Liver (tissue), 3 donors: ENCODE measurements at regions not wholly inside any gene's neighbourhood (a gene's known extent, or its start where the extent isn't known, plus 50 kb on each side); places are given as distances from the start of the nearest gene placed in this dataset.
"Not testable (repeated sequence)": the region's sequence is repeated elsewhere in the genome, so short reads cannot be mapped to it uniquely, and the experiment has no call there.

Experiments
- ATF3 ChIP-seq: IDR thresholded peaks from 2 replicates; pipeline ENCODE4 v1.6.1; 2016; ENCODE audit warnings: antibody characterized with exemption
- CTCF ChIP-seq: fragments of 150-350 bp; IDR thresholded peaks from 2 replicates; pipeline ENCODE4 v1.5.1; 2017; ENCODE audit warnings: improper control_type of control experiment, low read depth, low read length; ENCODE audit not compliant: missing input control
- EGR1 ChIP-seq, 2 donors: IDR thresholded peaks; 2 replicates each; pipeline ENCODE4 v1.6.1; 2016 to 2018; ENCODE audit warnings: antibody characterized with exemption in 2 of 2, low read depth in 2 of 2
- GABPA ChIP-seq, 2 donors: IDR thresholded peaks in 1 of 2; conservative IDR thresholded peaks in 1 of 2; 2 replicates each; pipeline ENCODE4 v1.6.1; 2016; ENCODE audit warnings: antibody characterized with exemption in 2 of 2, mild to moderate bottlenecking in 1 of 2, moderate library complexity in 1 of 2
- HNF4G ChIP-seq: IDR thresholded peaks from 2 replicates; pipeline ENCODE4 v1.6.1; 2016; ENCODE audit warnings: antibody characterized with exemption
- NR2F2 ChIP-seq: IDR thresholded peaks from 2 replicates; pipeline ENCODE4 v1.6.1; 2016; ENCODE audit warnings: antibody characterized with exemption
- RAD21 ChIP-seq, 2 donors: IDR thresholded peaks; 2 replicates each; pipeline ENCODE4 v1.6.1; 2016; ENCODE audit warnings: antibody characterized with exemption in 2 of 2, mild to moderate bottlenecking in 2 of 2
- RXRA ChIP-seq, 2 donors: IDR thresholded peaks; 2 replicates each; pipeline ENCODE4 v1.6.1; 2017 to 2018; ENCODE audit warnings: antibody characterized with exemption in 2 of 2, mild to moderate bottlenecking in 1 of 2
- SP1 ChIP-seq: IDR thresholded peaks from 2 replicates; pipeline ENCODE4 v1.6.1; 2018; ENCODE audit warnings: antibody characterized with exemption, mild to moderate bottlenecking
- YY1 ChIP-seq: IDR thresholded peaks from 2 replicates; pipeline ENCODE4 v1.6.1; 2016; ENCODE audit warnings: antibody characterized with exemption, mild to moderate bottlenecking
- ZBTB33 ChIP-seq: IDR thresholded peaks from 2 replicates; pipeline ENCODE4 v1.6.1; 2016; ENCODE audit warnings: antibody characterized with exemption
- TF ChIP-seq, protein P1 (sequence below): IDR thresholded peaks from 2 replicates; pipeline ENCODE4 v1.6.1; 2016; ENCODE audit warnings: antibody characterized with exemption, mild to moderate bottlenecking
- donor health status: healthy.
- donor health status: healthy.

- not testable (repeated sequence) for TF ChIP-seq CTCF; RAD21 (IDR thresholded peaks at IDR 0.05); NR2F2; ZBTB33; SP1; RXRA (IDR thresholded peaks at IDR 0.05); HNF4G; GABPA (IDR thresholded peaks at IDR 0.05 in 1 of 2, conservative IDR thresholded peaks at IDR 0.05 in 1 of 2); YY1; EGR1 (IDR thresholded peaks at IDR 0.05; ENCODE audit: low read depth in 2 of 2); ATF3
- TF ChIP-seq, protein P1, sequence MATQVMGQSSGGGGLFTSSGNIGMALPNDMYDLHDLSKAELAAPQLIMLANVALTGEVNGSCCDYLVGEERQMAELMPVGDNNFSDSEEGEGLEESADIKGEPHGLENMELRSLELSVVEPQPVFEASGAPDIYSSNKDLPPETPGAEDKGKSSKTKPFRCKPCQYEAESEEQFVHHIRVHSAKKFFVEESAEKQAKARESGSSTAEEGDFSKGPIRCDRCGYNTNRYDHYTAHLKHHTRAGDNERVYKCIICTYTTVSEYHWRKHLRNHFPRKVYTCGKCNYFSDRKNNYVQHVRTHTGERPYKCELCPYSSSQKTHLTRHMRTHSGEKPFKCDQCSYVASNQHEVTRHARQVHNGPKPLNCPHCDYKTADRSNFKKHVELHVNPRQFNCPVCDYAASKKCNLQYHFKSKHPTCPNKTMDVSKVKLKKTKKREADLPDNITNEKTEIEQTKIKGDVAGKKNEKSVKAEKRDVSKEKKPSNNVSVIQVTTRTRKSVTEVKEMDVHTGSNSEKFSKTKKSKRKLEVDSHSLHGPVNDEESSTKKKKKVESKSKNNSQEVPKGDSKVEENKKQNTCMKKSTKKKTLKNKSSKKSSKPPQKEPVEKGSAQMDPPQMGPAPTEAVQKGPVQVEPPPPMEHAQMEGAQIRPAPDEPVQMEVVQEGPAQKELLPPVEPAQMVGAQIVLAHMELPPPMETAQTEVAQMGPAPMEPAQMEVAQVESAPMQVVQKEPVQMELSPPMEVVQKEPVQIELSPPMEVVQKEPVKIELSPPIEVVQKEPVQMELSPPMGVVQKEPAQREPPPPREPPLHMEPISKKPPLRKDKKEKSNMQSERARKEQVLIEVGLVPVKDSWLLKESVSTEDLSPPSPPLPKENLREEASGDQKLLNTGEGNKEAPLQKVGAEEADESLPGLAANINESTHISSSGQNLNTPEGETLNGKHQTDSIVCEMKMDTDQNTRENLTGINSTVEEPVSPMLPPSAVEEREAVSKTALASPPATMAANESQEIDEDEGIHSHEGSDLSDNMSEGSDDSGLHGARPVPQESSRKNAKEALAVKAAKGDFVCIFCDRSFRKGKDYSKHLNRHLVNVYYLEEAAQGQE = not testable (repeated sequence)
Observed at GRCh38 chr22:48716154-48716553, 1111.5 kb downstream of the BRD1 start.
